K562 (cell line): ENCODE measurements at regions not wholly inside any gene's neighbourhood (a gene's known extent, or its start where the extent isn't known, plus 50 kb on each side); places are given as distances from the start of the nearest gene placed in this dataset.

Experiments
- CTCF ChIP-seq, 3 experiments: IDR thresholded peaks in 2 of 3; conservative IDR thresholded peaks in 1 of 3; 2 replicates each; pipeline ENCODE4 v1.5.1; 2011 to 2012; ENCODE audit warnings: low read length in 3 of 3, mild to moderate bottlenecking in 3 of 3, control low read depth in 2 of 3, improper control_type of control experiment in 1 of 3, inconsistent platforms in 1 of 3, low read depth in 1 of 3, mixed read lengths in 1 of 3, moderate library complexity in 1 of 3; ENCODE audit not compliant: insufficient read depth in 2 of 3
- MYNN ChIP-seq, 2 experiments: sonication (generic); formaldehyde crosslinking in 1 of 2; IDR thresholded peaks; 2 replicates each; pipeline versions ENCODE4 v1.5.0 to v1.6.1; 2016 to 2020; ENCODE audit warnings: antibody characterized with exemption in 1 of 2, missing genetic modification reagents in 1 of 2
- NBN ChIP-seq: fragments of 450-650 bp; IDR thresholded peaks from 2 replicates; pipeline ENCODE4 v1.6.1; 2016; ENCODE audit warnings: low read depth, mild to moderate bottlenecking
- PATZ1 ChIP-seq: fragments of 250-450 bp; sonication (Bioruptor Pico); IDR thresholded peaks from 2 replicates; pipeline ENCODE4 v1.5.0; 2020; ENCODE audit warnings: mild to moderate bottlenecking, borderline replicate concordance
- POLR2AphosphoS2 ChIP-seq: IDR thresholded peaks from 2 replicates; pipeline ENCODE4 v1.6.1; 2012; ENCODE audit warnings: low read length, improper control_type of control experiment
- USF1 ChIP-seq: sonication (generic); formaldehyde crosslinking; IDR thresholded peaks from 2 replicates; pipeline ENCODE4 v1.9.0; 2022; ENCODE audit warnings: mild to moderate bottlenecking, missing genetic modification reagents
- ZBTB40 ChIP-seq, 2 experiments: fragments of 450-650 bp in 1 of 2; sonication (generic) in 1 of 2; formaldehyde crosslinking in 1 of 2; IDR thresholded peaks; 2 replicates each; pipeline versions ENCODE4 v1.7.1 to v1.9.0; 2016 to 2022; ENCODE audit warnings: inconsistent platforms in 1 of 2, mild to moderate bottlenecking in 1 of 2, missing genetic modification reagents in 1 of 2
- TF ChIP-seq, protein P1 (sequence below): sonication (generic); formaldehyde crosslinking; IDR thresholded peaks from 2 replicates; pipeline ENCODE4 v1.8.1; 2023; ENCODE audit warnings: mild to moderate bottlenecking, missing genetic modification reagents

DNA sequence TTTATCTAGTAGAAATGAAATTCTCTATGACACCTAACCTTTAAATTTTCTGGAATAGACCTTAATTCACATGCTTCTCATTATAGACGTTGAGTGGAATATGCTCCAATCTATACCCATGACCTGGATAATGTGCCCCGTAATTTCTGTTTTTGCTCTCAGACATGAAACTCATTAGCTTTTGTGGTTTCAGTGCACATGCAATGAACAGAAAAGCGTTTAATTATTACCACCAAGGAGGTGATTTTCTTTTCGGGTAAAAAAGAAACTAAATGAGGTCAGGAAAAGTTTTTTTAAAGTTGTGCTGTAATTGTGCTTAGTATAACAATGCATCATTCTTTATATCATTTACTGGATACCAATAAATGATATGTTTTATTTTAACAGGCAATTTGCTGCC, 1703.9 kb upstream of the TENM3 start:
- TF ChIP-seq ZBTB40 (IDR thresholded peaks at IDR 0.05) = no peak
- no peak for TF ChIP-seq ZBTB40 (CRISPR knock-in tag; IDR thresholded peaks at IDR 0.05)
- TF ChIP-seq POLR2AphosphoS2 = no peak
- no peak for TF ChIP-seq CTCF (IDR thresholded peaks at IDR 0.05 in 2 of 3, conservative IDR thresholded peaks at IDR 0.05 in 1 of 3; ENCODE audit: insufficient read depth in 2 of 3, low read depth in 1 of 3, low read length in 3 of 3)
- no peak for TF ChIP-seq MYNN (IDR thresholded peaks at IDR 0.05)
- no peak for TF ChIP-seq MYNN (CRISPR knock-in tag; IDR thresholded peaks at IDR 0.05)
- TF ChIP-seq, protein P1, sequence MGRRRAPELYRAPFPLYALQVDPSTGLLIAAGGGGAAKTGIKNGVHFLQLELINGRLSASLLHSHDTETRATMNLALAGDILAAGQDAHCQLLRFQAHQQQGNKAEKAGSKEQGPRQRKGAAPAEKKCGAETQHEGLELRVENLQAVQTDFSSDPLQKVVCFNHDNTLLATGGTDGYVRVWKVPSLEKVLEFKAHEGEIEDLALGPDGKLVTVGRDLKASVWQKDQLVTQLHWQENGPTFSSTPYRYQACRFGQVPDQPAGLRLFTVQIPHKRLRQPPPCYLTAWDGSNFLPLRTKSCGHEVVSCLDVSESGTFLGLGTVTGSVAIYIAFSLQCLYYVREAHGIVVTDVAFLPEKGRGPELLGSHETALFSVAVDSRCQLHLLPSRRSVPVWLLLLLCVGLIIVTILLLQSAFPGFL (CRISPR knock-in tag) = no peak
- no peak for TF ChIP-seq NBN
- no peak for TF ChIP-seq PATZ1 (CRISPR knock-in tag)
- no peak for TF ChIP-seq USF1 (CRISPR knock-in tag)
